GM12878 (cell line): ENCODE measurements at regions not wholly inside any gene's neighbourhood (a gene's known extent, or its start where the extent isn't known, plus 50 kb on each side); places are given as distances from the start of the nearest gene placed in this dataset.

Source experiments
- ATAC-seq: fragments of 200-7000 bp; cut with Tn5 transposase; 3 replicates; pipeline ENCODE4 v1.9.1; 2020; ENCODE audit warnings: mild to moderate bottlenecking, moderate library complexity
- BruUV-seq: library from RNA; stranded (reverse); fragments of 400-500 nt; replicated peaks from 2 replicates; lab custom pipeline; 2021; lab: Mats Ljungman, UMichigan
- CTCF ChIA-PET: fragments of 300-600 bp; sonication (Branson Sonifier 250); formaldehyde crosslinking; extraction: SDS; loops from one replicate; lab custom pipeline; 2021; ENCODE audit warnings: inconsistent platforms; lab: Yijun Ruan, JAX
- POLR2A ChIA-PET: fragments of 350-600 bp; formaldehyde crosslinking; extraction: SDS; loops from one replicate; lab custom pipeline; 2021; ENCODE audit warnings: inconsistent platforms; lab: Charles Lee
- RAD21 ChIA-PET: fragments of 300-600 bp; sonication (Branson Sonifier 250); formaldehyde crosslinking; loops from one replicate; lab custom pipeline; 2023; ENCODE audit warnings: antibody characterized with exemption; ENCODE audit not compliant: unreplicated experiment; lab: Charles Lee
- SMC1A ChIA-PET: fragments of 300-600 bp; sonication (Branson Sonifier 250); formaldehyde crosslinking; loops from one replicate; lab custom pipeline; 2023; ENCODE audit not compliant: unreplicated experiment, uncharacterized antibody; lab: Charles Lee
- DNase-seq: peaks from one replicate; pipeline ENCODE4 v3.0.0-alpha.2; 2011; ENCODE audit warnings: low read depth, low spot score
- FAIRE-seq: peaks from 3 replicates; lab custom pipeline; 2011; peaks lifted over from hg19 to GRCh38; lab: Jason Lieb, UNC
- H2AFZ ChIP-seq: 2 replicates; pipeline ENCODE4 v1.6.0; 2011; ENCODE audit warnings: low read depth, low read length, control low read depth; ENCODE audit not compliant: control insufficient read depth
- H3K27ac ChIP-seq: 2 replicates; pipeline ENCODE4 v1.5.1; 2011; ENCODE audit warnings: control low read depth; ENCODE audit not compliant: control insufficient read depth, insufficient read depth
- H3K27me3 ChIP-seq, 2 experiments: replicated peaks in 1 of 2; 2 replicates each; pipeline versions ENCODE4 v1.6.0 to v1.6.1; 2011; ENCODE audit warnings: low read length in 1 of 2; ENCODE audit not compliant: control insufficient read depth in 2 of 2, insufficient read depth in 2 of 2
- H3K36me3 ChIP-seq, 2 experiments: 2 replicates each; pipeline ENCODE4 v1.5.1; 2011; ENCODE audit warnings: low read length in 1 of 2; ENCODE audit not compliant: control insufficient read depth in 2 of 2, insufficient read depth in 2 of 2
- H3K4me1 ChIP-seq: 2 replicates; pipeline ENCODE4 v1.6.1; 2011; ENCODE audit warnings: mild to moderate bottlenecking, low read length, moderate library complexity, mixed read lengths; ENCODE audit not compliant: control insufficient read depth, insufficient read depth
- H3K4me2 ChIP-seq: 2 replicates; pipeline ENCODE4 v1.6.0; 2011; ENCODE audit warnings: control low read depth; ENCODE audit not compliant: control insufficient read depth, insufficient read depth
- H3K4me3 ChIP-seq: fragments of 200-600 bp; sonication (generic); 2 replicates; pipeline ENCODE4 v1.5.1; 2016
- H3K79me2 ChIP-seq: 2 replicates; pipeline ENCODE4 v1.6.0; 2011; ENCODE audit warnings: low read length; ENCODE audit not compliant: control insufficient read depth, insufficient read depth
- H3K9ac ChIP-seq: 2 replicates; pipeline ENCODE4 v1.8.0; 2011; ENCODE audit warnings: low read length, control low read depth, mixed read lengths; ENCODE audit not compliant: control insufficient read depth, insufficient read depth
- H3K9me3 ChIP-seq: replicated peaks from 3 replicates; pipeline ENCODE4 v1.5.1; 2011; ENCODE audit warnings: mild to moderate bottlenecking, low read length; ENCODE audit not compliant: control insufficient read depth, insufficient read depth
- H4K20me1 ChIP-seq: 2 replicates; pipeline ENCODE4 v1.6.0; 2011; ENCODE audit not compliant: control insufficient read depth, insufficient read depth
- CREB1 ChIP-seq: IDR thresholded peaks from 2 replicates; pipeline ENCODE4 v1.6.1; 2012; ENCODE audit warnings: low read depth, mild to moderate bottlenecking, inconsistent platforms
- CREM ChIP-seq: IDR thresholded peaks from 2 replicates; pipeline ENCODE4 v1.6.1; 2014; ENCODE audit warnings: antibody characterized with exemption, low read depth
- DPF2 ChIP-seq: fragments of 450-650 bp; IDR thresholded peaks from 2 replicates; pipeline ENCODE4 v1.6.1; 2017; ENCODE audit warnings: mild to moderate bottlenecking
- EED ChIP-seq: sonication (generic); IDR thresholded peaks from 2 replicates; pipeline ENCODE4 v1.6.1; 2016; ENCODE audit warnings: antibody characterized with exemption, low read depth
- HDGF ChIP-seq: fragments of 450-650 bp; IDR thresholded peaks from 2 replicates; pipeline ENCODE4 v1.6.1; 2016; ENCODE audit warnings: antibody characterized with exemption
- MXI1 ChIP-seq: fragments of 150-350 bp; IDR thresholded peaks from 2 replicates; pipeline ENCODE4 v1.6.1; 2011; ENCODE audit warnings: low read depth, mild to moderate bottlenecking, inconsistent platforms, low read length, improper control_type of control experiment
- RBBP5 ChIP-seq: fragments of 200-600 bp; sonication (generic); conservative IDR thresholded peaks from 2 replicates; pipeline ENCODE4 v1.6.1; 2016
- RELA ChIP-seq: fragments of 450-650 bp; IDR thresholded peaks from 2 replicates; pipeline ENCODE4 v1.8.0; 2014; ENCODE audit warnings: borderline replicate concordance; ENCODE audit not compliant: partially characterized antibody
- STAT1 ChIP-seq: fragments of 450-650 bp; conservative IDR thresholded peaks from 2 replicates; pipeline ENCODE4 v1.6.1; 2014; ENCODE audit warnings: antibody characterized with exemption, mild to moderate bottlenecking
- STAT3 ChIP-seq: IDR thresholded peaks from 2 replicates; pipeline ENCODE4 v1.6.1; 2011; ENCODE audit warnings: low read depth, low read length, improper control_type of control experiment
- SUPT20H ChIP-seq: IDR thresholded peaks from 2 replicates; pipeline ENCODE4 v1.6.1; 2011; ENCODE audit warnings: low read depth, mild to moderate bottlenecking, low read length, moderate library complexity, borderline replicate concordance; ENCODE audit not compliant: control insufficient read depth
- ZNF24 ChIP-seq: fragments of 450-650 bp; IDR thresholded peaks from 2 replicates; pipeline ENCODE4 v1.6.1; 2017; ENCODE audit warnings: antibody characterized with exemption, mild to moderate bottlenecking
- WGBS: methylation state at CpG from one replicate; pipeline ENCODE4 v1.1.6; 2016; ENCODE audit warnings: low lambda C conversion rate; ENCODE audit not compliant: insufficient replicate concordance, insufficient coverage; ENCODE audit errors: missing lambda C conversion rate; 5-methylcytosine and 5-hydroxymethylcytosine counted together
- in situ Hi-C: fragments of 300-500 bp; cut with MboI; formaldehyde crosslinking; loops from 9 replicates; pipeline ENCODE4 v1.14.3; 2018; ENCODE audit warnings: mixed read lengths
- intact Hi-C: fragments of 100-400 bp; cut with micrococcal nuclease; formaldehyde crosslinking; loops from one replicate; pipeline ENCODE4 v1.14.2; 2022; ENCODE audit not compliant: unreplicated experiment
- TF ChIP-seq, protein P1 (sequence below): fragments of 150-350 bp; IDR thresholded peaks from 2 replicates; pipeline ENCODE4 v1.6.1; 2016; ENCODE audit warnings: low read depth, low read length
- TF ChIP-seq, protein P2 (sequence below): fragments of 450-650 bp; IDR thresholded peaks from 2 replicates; pipeline ENCODE4 v1.6.1; 2016; ENCODE audit warnings: mild to moderate bottlenecking
- TF ChIP-seq, protein P3 (sequence below): fragments of 450-650 bp; IDR thresholded peaks from 2 replicates; pipeline ENCODE4 v1.6.1; 2017; ENCODE audit warnings: mild to moderate bottlenecking, low read depth, inconsistent platforms; ENCODE audit not compliant: poor library complexity, severe bottlenecking

DNA sequence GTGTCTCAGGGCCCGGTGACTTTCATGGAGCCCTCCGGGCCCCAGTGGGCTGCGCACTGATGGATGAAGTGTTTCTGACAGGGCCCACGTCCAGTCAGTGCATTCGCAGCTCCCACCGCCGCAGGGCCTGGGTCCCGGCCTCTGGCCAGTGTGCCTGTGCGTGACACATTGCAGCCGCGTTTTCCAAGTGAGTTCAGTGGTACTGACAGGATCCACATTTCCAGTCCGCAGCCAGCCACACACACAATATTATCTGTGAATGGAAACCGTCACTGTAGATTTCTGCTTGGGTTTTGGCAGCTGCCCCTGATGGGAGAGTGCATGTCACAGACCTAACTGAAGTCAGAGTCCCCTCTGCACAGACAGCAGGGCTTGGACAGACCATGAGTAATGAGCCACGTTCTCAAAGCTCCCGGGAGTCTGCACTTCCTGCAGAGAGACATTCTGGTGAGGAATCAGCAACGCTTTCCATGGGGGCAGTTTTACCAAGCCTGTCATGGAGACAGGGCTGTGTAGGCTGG, 171.4 kb downstream of the MYLK4 start:
- Histone ChIP-seq H3K4me2 (no peak overlapping the region), H3K36me3 (no peaks in the 10 kb centered on the region), H3K4me3 (no peak overlapping the region), H3K27ac (no peak overlapping the region), H3K4me1 (no peaks in the 10 kb centered on the region)
- WGBS, result 40% methylated on average over 16 of the region's 16 CpGs
- ChIA-PET CTCF (no interaction called here), RAD21 (no interaction called here), POLR2A (no interaction called here)
- no peak for ATAC-seq
- TF ChIP-seq SUPT20H, result no peak
- no peak for TF ChIP-seq STAT1
- no peak for TF ChIP-seq STAT3
- TF ChIP-seq MXI1, result no peak
- TF ChIP-seq RBBP5, result no peak
- TF ChIP-seq, protein P1, sequence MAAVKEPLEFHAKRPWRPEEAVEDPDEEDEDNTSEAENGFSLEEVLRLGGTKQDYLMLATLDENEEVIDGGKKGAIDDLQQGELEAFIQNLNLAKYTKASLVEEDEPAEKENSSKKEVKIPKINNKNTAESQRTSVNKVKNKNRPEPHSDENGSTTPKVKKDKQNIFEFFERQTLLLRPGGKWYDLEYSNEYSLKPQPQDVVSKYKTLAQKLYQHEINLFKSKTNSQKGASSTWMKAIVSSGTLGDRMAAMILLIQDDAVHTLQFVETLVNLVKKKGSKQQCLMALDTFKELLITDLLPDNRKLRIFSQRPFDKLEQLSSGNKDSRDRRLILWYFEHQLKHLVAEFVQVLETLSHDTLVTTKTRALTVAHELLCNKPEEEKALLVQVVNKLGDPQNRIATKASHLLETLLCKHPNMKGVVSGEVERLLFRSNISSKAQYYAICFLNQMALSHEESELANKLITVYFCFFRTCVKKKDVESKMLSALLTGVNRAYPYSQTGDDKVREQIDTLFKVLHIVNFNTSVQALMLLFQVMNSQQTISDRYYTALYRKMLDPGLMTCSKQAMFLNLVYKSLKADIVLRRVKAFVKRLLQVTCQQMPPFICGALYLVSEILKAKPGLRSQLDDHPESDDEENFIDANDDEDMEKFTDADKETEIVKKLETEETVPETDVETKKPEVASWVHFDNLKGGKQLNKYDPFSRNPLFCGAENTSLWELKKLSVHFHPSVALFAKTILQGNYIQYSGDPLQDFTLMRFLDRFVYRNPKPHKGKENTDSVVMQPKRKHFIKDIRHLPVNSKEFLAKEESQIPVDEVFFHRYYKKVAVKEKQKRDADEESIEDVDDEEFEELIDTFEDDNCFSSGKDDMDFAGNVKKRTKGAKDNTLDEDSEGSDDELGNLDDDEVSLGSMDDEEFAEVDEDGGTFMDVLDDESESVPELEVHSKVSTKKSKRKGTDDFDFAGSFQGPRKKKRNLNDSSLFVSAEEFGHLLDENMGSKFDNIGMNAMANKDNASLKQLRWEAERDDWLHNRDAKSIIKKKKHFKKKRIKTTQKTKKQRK, result no peak
- TF ChIP-seq EED, result no peak
- no peak for TF ChIP-seq RELA
- TF ChIP-seq HDGF, result no peak
- TF ChIP-seq, protein P2, sequence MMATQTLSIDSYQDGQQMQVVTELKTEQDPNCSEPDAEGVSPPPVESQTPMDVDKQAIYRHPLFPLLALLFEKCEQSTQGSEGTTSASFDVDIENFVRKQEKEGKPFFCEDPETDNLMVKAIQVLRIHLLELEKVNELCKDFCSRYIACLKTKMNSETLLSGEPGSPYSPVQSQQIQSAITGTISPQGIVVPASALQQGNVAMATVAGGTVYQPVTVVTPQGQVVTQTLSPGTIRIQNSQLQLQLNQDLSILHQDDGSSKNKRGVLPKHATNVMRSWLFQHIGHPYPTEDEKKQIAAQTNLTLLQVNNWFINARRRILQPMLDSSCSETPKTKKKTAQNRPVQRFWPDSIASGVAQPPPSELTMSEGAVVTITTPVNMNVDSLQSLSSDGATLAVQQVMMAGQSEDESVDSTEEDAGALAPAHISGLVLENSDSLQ, result no peak
- no peak for TF ChIP-seq ZNF24
- TF ChIP-seq DPF2, result no peak
- TF ChIP-seq, protein P3, sequence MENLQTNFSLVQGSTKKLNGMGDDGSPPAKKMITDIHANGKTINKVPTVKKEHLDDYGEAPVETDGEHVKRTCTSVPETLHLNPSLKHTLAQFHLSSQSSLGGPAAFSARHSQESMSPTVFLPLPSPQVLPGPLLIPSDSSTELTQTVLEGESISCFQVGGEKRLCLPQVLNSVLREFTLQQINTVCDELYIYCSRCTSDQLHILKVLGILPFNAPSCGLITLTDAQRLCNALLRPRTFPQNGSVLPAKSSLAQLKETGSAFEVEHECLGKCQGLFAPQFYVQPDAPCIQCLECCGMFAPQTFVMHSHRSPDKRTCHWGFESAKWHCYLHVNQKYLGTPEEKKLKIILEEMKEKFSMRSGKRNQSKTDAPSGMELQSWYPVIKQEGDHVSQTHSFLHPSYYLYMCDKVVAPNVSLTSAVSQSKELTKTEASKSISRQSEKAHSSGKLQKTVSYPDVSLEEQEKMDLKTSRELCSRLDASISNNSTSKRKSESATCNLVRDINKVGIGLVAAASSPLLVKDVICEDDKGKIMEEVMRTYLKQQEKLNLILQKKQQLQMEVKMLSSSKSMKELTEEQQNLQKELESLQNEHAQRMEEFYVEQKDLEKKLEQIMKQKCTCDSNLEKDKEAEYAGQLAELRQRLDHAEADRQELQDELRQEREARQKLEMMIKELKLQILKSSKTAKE, result no peak
- no peak for TF ChIP-seq CREM
- TF ChIP-seq CREB1, result no peak
- TF ChIP-seq, all 136 proteins: peak for 0
- FAIRE-seq (no peak), DNase-seq (no peak)
- SMC1A ChIA-PET, result interaction anchor here (0.7 kb wide), 1 partner anchor 365 kb away, joined by 3 read pairs; no protein-coding TSS in a partner anchor
- H3K79me2 ChIP-seq, result no peaks in the 10 kb centered on the region
- no TSS peak for BruUV-seq
- no peaks in the 10 kb centered on the region for H3K9me3 ChIP-seq
- H3K9ac ChIP-seq, result no peak overlapping the region
- no peaks in the 10 kb centered on the region for H4K20me1 ChIP-seq
- H2AFZ ChIP-seq, result no peak overlapping the region
- in situ Hi-C loops, result no loop called here
- no peaks in the 10 kb centered on the region; a peak in 1 of 4 replicates for H3K27me3 ChIP-seq
- intact Hi-C loops, result no loop called here
